ENCODE measurements at regions not wholly inside any gene's neighbourhood (a gene's known extent, or its start where the extent isn't known, plus 50 kb on each side); places are given as distances from the start of the nearest gene placed in this dataset.

DNA sequence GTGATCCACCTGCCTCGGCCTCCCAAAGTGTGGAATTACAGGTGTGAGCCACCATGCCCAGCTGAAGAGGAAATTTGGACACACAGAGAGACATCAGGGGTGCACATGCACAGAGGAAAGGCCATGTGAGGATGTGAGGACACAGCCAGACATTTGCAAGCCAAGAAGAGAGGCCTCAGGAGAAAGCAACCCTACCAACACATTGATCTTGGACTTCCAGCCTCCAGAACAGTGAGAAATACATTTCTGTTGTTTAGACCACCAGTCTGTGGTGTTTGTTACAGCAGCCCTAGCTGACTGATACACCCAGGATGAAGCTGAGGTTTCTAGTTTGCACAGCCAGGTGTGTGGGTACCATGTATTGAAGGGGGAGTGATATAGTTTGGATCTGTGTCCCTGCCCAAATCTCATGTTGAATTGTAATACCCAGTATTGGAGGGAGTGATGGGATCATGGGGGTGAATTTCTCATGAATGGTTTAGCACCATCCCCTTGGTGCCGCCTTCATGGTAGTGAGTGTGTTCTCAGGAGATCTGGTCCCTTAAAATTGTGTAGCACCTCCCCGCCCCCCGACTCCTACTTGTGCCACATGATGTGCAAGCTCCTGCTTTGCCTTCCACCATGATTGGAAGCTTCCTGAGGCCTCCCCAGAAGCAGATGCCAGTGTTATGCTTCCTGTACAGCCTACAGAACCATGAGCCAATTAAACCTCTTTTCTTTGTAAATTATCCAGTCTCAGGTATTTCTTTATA is 64.7 kb upstream of the DUSP5 start:
- no peak for DNase-seq (ENCODE audit: extremely low spot score)
- ChIA-PET CTCF (interaction anchor here (1.4 to 2.4 kb wide), 2 partner anchors 15 to 78 kb away, joined by 6 to 8 read pairs; no protein-coding TSS in a partner anchor), POLR2A (no interaction called here)
- TF ChIP-seq CTCF (IDR thresholded peaks at IDR 0.05; ENCODE audit: control extremely low read depth, extremely low read depth, low read depth, missing control alignments) = no peak

- CTCF ChIA-PET = interaction anchor here (1.4 to 1.5 kb wide), 2 partner anchors 10 to 79 kb away, joined by 6 read pairs; no protein-coding TSS in a partner anchor
- POLR2A ChIA-PET = no interaction called here
- no peak for TF ChIP-seq CTCF (IDR thresholded peaks at IDR 0.05; ENCODE audit: control extremely low read depth, extremely low read depth, low read depth, missing control alignments)
- no peak for DNase-seq (ENCODE audit: extremely low spot score)
Measured at GRCh38 chr10:110433740-110434139, 64.0 kb upstream of the DUSP5 start.

GRCh38 chr10:110434489-110435096 is 63.1 kb upstream of the DUSP5 start:
- CTCF ChIA-PET = interaction anchor here (1.5 kb wide), 1 partner anchor 9 kb away, joined by 6 read pairs; no protein-coding TSS in a partner anchor
- POLR2A ChIA-PET = no interaction called here
- TF ChIP-seq CTCF (IDR thresholded peaks at IDR 0.05; ENCODE audit: control extremely low read depth, extremely low read depth, low read depth, missing control alignments) = no peak
- DNase-seq (ENCODE audit: extremely low spot score) = no peak

- no peak for TF ChIP-seq CTCF (IDR thresholded peaks at IDR 0.05; ENCODE audit: control extremely low read depth, extremely low read depth, low read depth, missing control alignments)
- ChIA-PET POLR2A (no interaction called here), CTCF (interaction anchor here (1.0 kb wide), 1 partner anchor 50 kb away, joined by 3 read pairs; no protein-coding TSS in a partner anchor)
- DNase-seq (ENCODE audit: extremely low spot score) = no peak
Measured at GRCh38 chr10:110436554-110437350, 61.0 kb upstream of the DUSP5 start.

DNA sequence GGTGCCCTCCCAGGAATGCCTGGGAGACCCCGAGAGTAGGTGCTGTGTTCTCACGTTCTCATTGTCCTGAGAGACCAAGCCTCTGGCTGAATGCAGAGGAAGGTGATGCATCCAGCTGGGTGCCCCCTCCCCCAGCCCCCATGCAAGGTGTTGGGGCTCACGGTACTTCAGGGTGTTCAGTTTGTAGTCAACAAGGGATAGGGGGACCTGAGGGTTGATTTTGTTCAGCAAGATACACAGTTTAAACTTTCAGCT is 60.4 kb upstream of the DUSP5 start:
- no peak for TF ChIP-seq CTCF (IDR thresholded peaks at IDR 0.05; ENCODE audit: control extremely low read depth, extremely low read depth, low read depth, missing control alignments)
- no peak for DNase-seq (ENCODE audit: extremely low spot score)
- ChIA-PET POLR2A (no interaction called here), CTCF (interaction anchor here (1.0 to 1.3 kb wide), 2 partner anchors 19 to 50 kb away, joined by 3 read pairs; no protein-coding TSS in a partner anchor)

DNA sequence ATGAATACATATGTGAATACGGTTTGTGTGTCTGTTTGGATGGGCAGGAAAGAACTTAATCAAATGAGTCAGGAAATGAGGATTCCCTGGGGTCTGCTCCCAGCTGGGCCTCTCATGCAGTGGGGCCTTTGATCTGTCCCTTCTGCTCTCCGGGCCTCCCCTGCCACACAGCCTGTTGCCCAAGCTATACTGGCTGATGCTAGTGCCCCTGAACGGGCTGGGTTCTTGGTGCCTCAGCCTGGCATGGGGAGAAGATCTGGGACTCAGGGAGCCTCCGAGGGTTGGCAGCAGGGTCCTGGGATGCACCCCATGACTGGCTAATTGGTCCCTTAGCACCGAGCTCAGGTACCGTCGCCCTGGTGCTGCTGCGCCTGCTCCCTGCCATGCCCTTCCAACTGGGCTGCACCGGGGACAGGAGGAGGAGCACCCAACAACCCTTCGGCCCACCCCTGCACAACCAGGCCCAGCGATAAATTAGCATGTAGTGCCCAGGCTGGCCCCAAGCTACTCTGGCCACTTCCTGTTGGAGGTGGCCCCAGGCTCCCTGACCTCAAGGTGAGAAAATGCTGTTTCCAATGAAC is 59.9 kb upstream of the DUSP5 start:
- POLR2A ChIA-PET = no interaction called here
- no peak for TF ChIP-seq CTCF (IDR thresholded peaks at IDR 0.05; ENCODE audit: control extremely low read depth, extremely low read depth, low read depth, missing control alignments)
- CTCF ChIA-PET = interaction anchor here (1.0 to 1.3 kb wide), 2 partner anchors 18 to 49 kb away, joined by 3 read pairs; no protein-coding TSS in a partner anchor
- DNase-seq (ENCODE audit: extremely low spot score) = no peak

Measured in GM10248 (cell line).